Body of pancreas (tissue), 4 donors: ENCODE measurements at regions not wholly inside any gene's neighbourhood (a gene's known extent, or its start where the extent isn't known, plus 50 kb on each side); places are given as distances from the start of the nearest gene placed in this dataset.

Source experiments
- ATAC-seq: fragments of 150-250 bp; one replicate; pipeline ENCODE4 v1.9.1; 2016
- DNase-seq, 4 donors: peaks; one replicate each; pipeline ENCODE4 v3.0.0-alpha.2; 2019
- H3K27ac ChIP-seq, 4 donors: fragments of 200-600 bp; sonication (generic); 1 replicate in 3 of 4; 2 replicates in 1 of 4; pipeline versions ENCODE4 v1.5.1 to v1.6.1; 2016 to 2019; ENCODE audit warnings: mild to moderate bottlenecking in 1 of 4, mixed read lengths in 1 of 4, moderate library complexity in 1 of 4
- H3K27me3 ChIP-seq, 2 donors: fragments of 200-600 bp; sonication (generic); one replicate each; pipeline ENCODE4 v1.6.0; 2016; ENCODE audit warnings: mild to moderate bottlenecking in 1 of 2
- H3K36me3 ChIP-seq, 2 donors: fragments of 200-600 bp; sonication (generic); replicated peaks in 1 of 2; 2 replicates each; pipeline ENCODE4 v1.5.1; 2016; ENCODE audit warnings: low read depth in 2 of 2; ENCODE audit not compliant: insufficient read depth in 1 of 2
- H3K4me1 ChIP-seq: fragments of 200-600 bp; sonication (generic); one replicate; pipeline ENCODE4 v1.6.0; 2016
- H3K4me3 ChIP-seq, 2 donors: fragments of 200-600 bp; sonication (generic); 1 replicate in 1 of 2; 2 replicates in 1 of 2; pipeline ENCODE4 v1.5.1; 2016 to 2019
- H3K9me3 ChIP-seq, 3 donors: fragments of 200-600 bp; sonication (generic); 1 replicate in 2 of 3; 2 replicates in 1 of 3; pipeline ENCODE4 v1.5.1; 2016
- CTCF ChIP-seq, 7 experiments: fragments of 450-650 bp in 4 of 7; fragments of 200-600 bp in 3 of 7; sonication (generic) in 3 of 7; IDR thresholded peaks; one replicate each; pipeline ENCODE4 v1.5.1; 2016 to 2019; ENCODE audit warnings: antibody characterized with exemption in 7 of 7
- POLR2A ChIP-seq, 3 donors: fragments of 450-650 bp; IDR thresholded peaks; one replicate each; pipeline ENCODE4 v1.6.1; 2016; ENCODE audit warnings: antibody characterized with exemption in 3 of 3, mild to moderate bottlenecking in 2 of 3
- WGBS, 2 donors: methylation state at CpG; one replicate each; pipeline ENCODE4 v1.1.5; 2017; 5-methylcytosine and 5-hydroxymethylcytosine counted together
- intact Hi-C: fragments of 100-400 bp; cut with DNase I; formaldehyde crosslinking; loops from one replicate; pipeline ENCODE4 v1.15.1; 2023

- ATAC-seq, result no peak
- H3K27me3 ChIP-seq, result no peaks in the 10 kb centered on the region
- intact Hi-C loops, result no loop called here
- no peak overlapping the region for H3K4me3 ChIP-seq
- no peaks in the 10 kb centered on the region for H3K9me3 ChIP-seq
- no peaks in the 10 kb centered on the region for H3K4me1 ChIP-seq
- no peaks in the 10 kb centered on the region for H3K36me3 ChIP-seq
- no peak overlapping the region for H3K27ac ChIP-seq
- WGBS, 2 donors, result 67 to 70% methylated on average over 13 to 14 of the region's 14 CpGs
- TF ChIP-seq CTCF (IDR thresholded peaks at IDR 0.05) (no peak), POLR2A (IDR thresholded peaks at IDR 0.05) (no peak)
- DNase-seq, result no peak
Measured at GRCh38 chr10:37685741-37686683, 171.4 kb downstream of the ZNF248 start.

GRCh38 chr10:37684765-37685164 lies 172.6 kb downstream of the ZNF248 start:
- TF ChIP-seq CTCF (IDR thresholded peaks at IDR 0.05), result no peak
- no peak for TF ChIP-seq POLR2A (IDR thresholded peaks at IDR 0.05)
- H3K9me3 ChIP-seq, result no peaks in the 10 kb centered on the region
- DNase-seq (no peak), ATAC-seq (no peak)
- no peaks in the 10 kb centered on the region for H3K36me3 ChIP-seq
- H3K4me1 ChIP-seq, result no peaks in the 10 kb centered on the region
- no peak overlapping the region for H3K27ac ChIP-seq
- WGBS, 2 donors, result 49 to 59% methylated on average over 8 of the region's 8 CpGs
- H3K27me3 ChIP-seq, result no peaks in the 10 kb centered on the region
- intact Hi-C loops, result no loop called here
- H3K4me3 ChIP-seq, result no peak overlapping the region

GRCh38 chr10:37682617-37683016 lies 174.8 kb downstream of the ZNF248 start:
- no peak for TF ChIP-seq POLR2A (IDR thresholded peaks at IDR 0.05)
- intact Hi-C loops, result no loop called here
- Histone ChIP-seq H3K27ac (no peak overlapping the region), H3K4me3 (no peak overlapping the region), H3K4me1 (no peaks in the 10 kb centered on the region), H3K9me3 (no peaks in the 10 kb centered on the region), H3K27me3 (no peaks in the 10 kb centered on the region), H3K36me3 (no peaks in the 10 kb centered on the region)
- DNase-seq (no peak), ATAC-seq (no peak)
- WGBS, 2 donors, result 74 to 83% methylated on average over 4 of the region's 4 CpGs

- Histone ChIP-seq H3K27ac (no peak overlapping the region), H3K4me3 (no peak overlapping the region), H3K4me1 (no peaks in the 10 kb centered on the region), H3K36me3 (no peaks in the 10 kb centered on the region), H3K9me3 (no peaks in the 10 kb centered on the region), H3K27me3 (no peaks in the 10 kb centered on the region)
- TF ChIP-seq POLR2A (IDR thresholded peaks at IDR 0.05), result no peak
- TF ChIP-seq CTCF (IDR thresholded peaks at IDR 0.05), result no peak
- 47 to 86% methylated on average over 5 to 9 of the region's 12 CpGs for WGBS, 2 donors
- intact Hi-C loops, result no loop called here
- ATAC-seq, result no peak
- DNase-seq, result no peak
Measured at GRCh38 chr10:37681617-37681999, 175.8 kb downstream of the ZNF248 start.

- H3K27me3 ChIP-seq, result no peaks in the 10 kb centered on the region
- no peaks in the 10 kb centered on the region for H3K9me3 ChIP-seq
- no peak for ATAC-seq
- TF ChIP-seq CTCF (IDR thresholded peaks at IDR 0.05) (no peak), POLR2A (IDR thresholded peaks at IDR 0.05) (no peak)
- intact Hi-C loops, result no loop called here
- H3K4me3 ChIP-seq, result no peak overlapping the region
- H3K4me1 ChIP-seq, result no peaks in the 10 kb centered on the region
- no peak overlapping the region for H3K27ac ChIP-seq
- no peak for DNase-seq
- WGBS, 2 donors, result 78 to 81% methylated on average over 21 to 52 of the region's 52 CpGs
- no peaks in the 10 kb centered on the region for H3K36me3 ChIP-seq
Measured at GRCh38 chr10:37680716-37681616, 176.4 kb downstream of the ZNF248 start.
